Activated CD4-positive, alpha-beta memory T cell treated with anti-CD3 and anti-CD28 coated beads for 36 hours (primary cell): ENCODE measurements at regions not wholly inside any gene's neighbourhood (a gene's known extent, or its start where the extent isn't known, plus 50 kb on each side); places are given as distances from the start of the nearest gene placed in this dataset.

Experiments
- CTCF ChIA-PET: fragments of 350-600 bp; sonication (Branson Sonifier 250); formaldehyde crosslinking; loops from one replicate; lab custom pipeline; 2021; ENCODE audit warnings: antibody characterized with exemption, inconsistent platforms; lab: Charles Lee
- POLR2A ChIA-PET: fragments of 350-600 bp; sonication (Branson Sonifier 250); formaldehyde crosslinking; loops from one replicate; lab custom pipeline; 2021; ENCODE audit warnings: antibody characterized with exemption; lab: Charles Lee
- DNase-seq: peaks from one replicate; pipeline ENCODE4 v3.0.0-alpha.2; 2020
- H3K27ac Mint-ChIP-seq: one replicate; pipeline ENCODE4 v1.8.0; 2021; ENCODE audit warnings: mixed read lengths
- H3K27me3 Mint-ChIP-seq: one replicate; pipeline ENCODE4 v1.8.0; 2021; ENCODE audit warnings: mixed read lengths
- H3K36me3 Mint-ChIP-seq: one replicate; pipeline ENCODE4 v1.8.0; 2021; ENCODE audit warnings: mixed read lengths
- H3K4me1 Mint-ChIP-seq: one replicate; pipeline ENCODE4 v1.8.0; 2021; ENCODE audit warnings: low read depth, mixed read lengths
- H3K4me3 Mint-ChIP-seq: one replicate; pipeline ENCODE4 v1.8.0; 2021; ENCODE audit warnings: mild to moderate bottlenecking, mixed read lengths
- H3K9me3 Mint-ChIP-seq: one replicate; pipeline ENCODE4 v1.8.0; 2021; ENCODE audit warnings: mixed read lengths
- intact Hi-C: fragments of 100-400 bp; cut with micrococcal nuclease; formaldehyde crosslinking; loops from one replicate; pipeline ENCODE4 v1.15.1; 2023

DNA sequence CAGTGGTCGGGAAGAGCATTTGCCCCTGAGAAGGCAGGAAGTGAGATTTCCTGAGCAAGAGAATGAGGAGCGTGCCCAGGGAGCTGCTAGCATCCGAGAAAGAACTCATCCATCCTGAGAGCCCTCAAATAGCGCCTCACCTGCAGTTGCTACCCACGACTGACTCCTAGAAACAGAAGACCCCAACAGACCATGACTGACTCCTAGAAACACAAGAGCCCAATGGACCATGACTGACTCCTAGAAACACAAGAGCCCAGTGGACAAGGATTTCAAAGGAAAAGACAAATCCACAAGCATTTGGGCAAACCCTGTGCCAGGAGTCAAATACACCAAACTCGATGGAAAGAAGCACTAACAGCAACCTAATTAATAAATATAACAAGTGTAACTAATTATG, 575.2 kb upstream of the FRG1 start:
- no peaks in the 10 kb centered on the region for H3K36me3 Mint-ChIP-seq
- H3K4me1 Mint-ChIP-seq = no peaks in the 10 kb centered on the region
- ChIA-PET CTCF (no interaction called here), POLR2A (no interaction called here)
- intact Hi-C loops = no loop called here
- peaks cover 12% of the 10 kb centered on the region for H3K9me3 Mint-ChIP-seq
- H3K27me3 Mint-ChIP-seq = no peaks in the 10 kb centered on the region
- DNase-seq = no peak
- no peak overlapping the region for H3K4me3 Mint-ChIP-seq
- H3K27ac Mint-ChIP-seq = no peak overlapping the region

- no peak for DNase-seq
- Mint-ChIP-seq H3K9me3 (peaks cover 16% of the 10 kb centered on the region), H3K27ac (no peak overlapping the region), H3K4me3 (no peak overlapping the region), H3K27me3 (no peaks in the 10 kb centered on the region), H3K36me3 (no peaks in the 10 kb centered on the region), H3K4me1 (no peaks in the 10 kb centered on the region)
- intact Hi-C loops = no loop called here
- POLR2A ChIA-PET = no interaction called here
- CTCF ChIA-PET = no interaction called here
Observed at GRCh38 chr4:189367832-189368231, 572.8 kb upstream of the FRG1 start.

DNA sequence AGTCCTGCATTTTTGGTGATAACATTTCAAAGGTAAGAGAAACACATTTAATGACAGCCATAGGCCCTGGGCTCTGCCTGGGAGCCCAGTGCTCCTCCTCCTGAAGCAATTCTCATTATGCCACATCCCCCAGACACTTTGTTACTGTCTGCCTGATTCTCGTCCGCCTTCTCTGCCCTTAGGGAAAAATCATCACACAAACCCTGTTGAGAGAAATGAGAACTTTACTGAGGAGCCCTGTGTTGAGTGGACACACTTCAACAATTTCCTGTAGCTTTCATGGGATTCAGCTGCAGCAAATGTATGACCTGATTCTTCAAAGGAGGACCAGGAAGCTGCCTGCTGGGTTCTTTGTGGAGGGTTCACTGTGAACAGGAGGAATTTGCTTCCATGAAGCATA, 566.5 kb upstream of the FRG1 start:
- Mint-ChIP-seq H3K4me3 (no peak overlapping the region), H3K27me3 (no peaks in the 10 kb centered on the region), H3K36me3 (no peaks in the 10 kb centered on the region), H3K4me1 (no peaks in the 10 kb centered on the region), H3K9me3 (peaks cover 13% of the 10 kb centered on the region), H3K27ac (no peak overlapping the region)
- ChIA-PET CTCF (no interaction called here), POLR2A (no interaction called here)
- intact Hi-C loops = no loop called here
- no peak for DNase-seq

GRCh38 chr4:189376901-189377300, 563.8 kb upstream of the FRG1 start:
- Mint-ChIP-seq H3K27ac (no peak overlapping the region), H3K4me1 (no peaks in the 10 kb centered on the region), H3K9me3 (peaks cover 6% of the 10 kb centered on the region), H3K4me3 (no peak overlapping the region), H3K36me3 (no peaks in the 10 kb centered on the region), H3K27me3 (no peaks in the 10 kb centered on the region)
- POLR2A ChIA-PET = no interaction called here
- no peak for DNase-seq
- CTCF ChIA-PET = no interaction called here
- intact Hi-C loops = no loop called here

GRCh38 chr4:189377569-189377968, 563.1 kb upstream of the FRG1 start:
- Mint-ChIP-seq H3K9me3 (peaks cover 6% of the 10 kb centered on the region), H3K4me1 (no peaks in the 10 kb centered on the region), H3K27me3 (no peaks in the 10 kb centered on the region), H3K36me3 (no peaks in the 10 kb centered on the region), H3K27ac (no peak overlapping the region), H3K4me3 (no peak overlapping the region)
- CTCF ChIA-PET = no interaction called here
- DNase-seq = no peak
- POLR2A ChIA-PET = no interaction called here
- intact Hi-C loops = no loop called here

DNA sequence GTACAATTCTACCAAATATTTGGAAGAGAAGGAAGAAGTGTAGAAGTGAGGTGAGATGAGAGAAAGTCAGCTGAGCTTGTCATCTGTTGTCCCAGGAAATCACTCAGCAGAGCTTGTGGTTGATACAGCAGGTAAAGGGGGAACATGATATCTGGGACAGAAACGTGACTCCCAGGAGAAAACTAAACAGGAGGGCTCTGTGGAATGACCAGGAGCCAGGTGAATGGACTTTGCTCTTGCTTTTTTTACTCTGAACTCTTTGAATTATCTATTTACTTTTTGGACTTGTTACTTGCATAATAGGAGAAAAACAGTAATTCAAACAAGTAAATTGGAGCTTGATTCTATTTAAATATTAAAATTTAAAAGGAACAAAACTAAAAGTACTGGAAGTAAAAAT, 555.6 kb upstream of the FRG1 start:
- DNase-seq = no peak
- POLR2A ChIA-PET = no interaction called here
- H3K9me3 Mint-ChIP-seq = peaks cover 16% of the 10 kb centered on the region
- H3K27me3 Mint-ChIP-seq = no peaks in the 10 kb centered on the region
- H3K36me3 Mint-ChIP-seq = no peaks in the 10 kb centered on the region
- H3K4me1 Mint-ChIP-seq = no peaks in the 10 kb centered on the region
- intact Hi-C loops = no loop called here
- CTCF ChIA-PET = no interaction called here
- no peak overlapping the region for H3K27ac Mint-ChIP-seq
- no peak overlapping the region for H3K4me3 Mint-ChIP-seq

GRCh38 chr4:189385579-189385978, 555.1 kb upstream of the FRG1 start:
- DNase-seq = no peak
- Mint-ChIP-seq H3K27ac (no peak overlapping the region), H3K4me3 (no peak overlapping the region), H3K36me3 (no peaks in the 10 kb centered on the region), H3K27me3 (no peaks in the 10 kb centered on the region), H3K9me3 (peaks cover 18% of the 10 kb centered on the region), H3K4me1 (no peaks in the 10 kb centered on the region)
- POLR2A ChIA-PET = no interaction called here
- CTCF ChIA-PET = no interaction called here
- intact Hi-C loops = no loop called here

- Mint-ChIP-seq H3K4me3 (no peak overlapping the region), H3K27me3 (no peaks in the 10 kb centered on the region), H3K27ac (no peak overlapping the region), H3K36me3 (no peaks in the 10 kb centered on the region), H3K4me1 (no peaks in the 10 kb centered on the region), H3K9me3 (peaks cover 7% of the 10 kb centered on the region)
- POLR2A ChIA-PET = no interaction called here
- CTCF ChIA-PET = no interaction called here
- no peak for DNase-seq
- intact Hi-C loops = no loop called here
Observed at GRCh38 chr4:189396435-189396834, 544.2 kb upstream of the FRG1 start.

GRCh38 chr4:189404271-189404670, 536.4 kb upstream of the FRG1 start:
- intact Hi-C loops = no loop called here
- no peaks in the 10 kb centered on the region for H3K4me1 Mint-ChIP-seq
- ChIA-PET CTCF (no interaction called here), POLR2A (no interaction called here)
- no peak for DNase-seq
- no peak overlapping the region for H3K27ac Mint-ChIP-seq
- no peaks in the 10 kb centered on the region for H3K36me3 Mint-ChIP-seq
- peaks cover 14% of the 10 kb centered on the region for H3K9me3 Mint-ChIP-seq
- H3K4me3 Mint-ChIP-seq = no peak overlapping the region
- no peaks in the 10 kb centered on the region for H3K27me3 Mint-ChIP-seq

GRCh38 chr4:189409158-189409557, 531.5 kb upstream of the FRG1 start:
- Mint-ChIP-seq H3K4me1 (no peaks in the 10 kb centered on the region), H3K27me3 (no peaks in the 10 kb centered on the region), H3K36me3 (no peaks in the 10 kb centered on the region), H3K4me3 (no peak overlapping the region), H3K9me3 (peaks cover 14% of the 10 kb centered on the region), H3K27ac (no peak overlapping the region)
- intact Hi-C loops = no loop called here
- DNase-seq = no peak
- ChIA-PET CTCF (no interaction called here), POLR2A (no interaction called here)

GRCh38 chr4:189414021-189414420, 526.7 kb upstream of the FRG1 start:
- DNase-seq = no peak
- Mint-ChIP-seq H3K9me3 (no peaks in the 10 kb centered on the region), H3K4me3 (no peak overlapping the region), H3K27me3 (no peaks in the 10 kb centered on the region), H3K36me3 (no peaks in the 10 kb centered on the region), H3K27ac (no peak overlapping the region), H3K4me1 (no peaks in the 10 kb centered on the region)
- intact Hi-C loops = no loop called here
- POLR2A ChIA-PET = no interaction called here
- CTCF ChIA-PET = interaction anchor here (0.7 kb wide), 1 partner anchor 10 kb away, joined by 3 read pairs; no protein-coding TSS in a partner anchor

- H3K9me3 Mint-ChIP-seq = peaks cover 6% of the 10 kb centered on the region
- H3K36me3 Mint-ChIP-seq = no peaks in the 10 kb centered on the region
- no peak overlapping the region for H3K27ac Mint-ChIP-seq
- ChIA-PET CTCF (no interaction called here), POLR2A (no interaction called here)
- no peak for DNase-seq
- intact Hi-C loops = no loop called here
- H3K4me1 Mint-ChIP-seq = no peaks in the 10 kb centered on the region
- H3K27me3 Mint-ChIP-seq = no peaks in the 10 kb centered on the region
- H3K4me3 Mint-ChIP-seq = no peak overlapping the region
Observed at GRCh38 chr4:189420572-189420971, 520.1 kb upstream of the FRG1 start.

- Mint-ChIP-seq H3K9me3 (peaks cover 10% of the 10 kb centered on the region), H3K4me3 (no peak overlapping the region), H3K36me3 (no peaks in the 10 kb centered on the region), H3K4me1 (no peaks in the 10 kb centered on the region), H3K27ac (no peak overlapping the region), H3K27me3 (no peaks in the 10 kb centered on the region)
- ChIA-PET CTCF (no interaction called here), POLR2A (no interaction called here)
- no peak for DNase-seq
- intact Hi-C loops = loop anchor here (10.0 kb wide), 1 partner anchor 359 kb away; no protein-coding TSS in a partner anchor
Observed at GRCh38 chr4:189436207-189436606, 504.5 kb upstream of the FRG1 start.

- H3K9me3 Mint-ChIP-seq = no peaks in the 10 kb centered on the region
- ChIA-PET POLR2A (no interaction called here), CTCF (no interaction called here)
- H3K4me1 Mint-ChIP-seq = no peaks in the 10 kb centered on the region
- H3K36me3 Mint-ChIP-seq = no peaks in the 10 kb centered on the region
- no peak overlapping the region for H3K27ac Mint-ChIP-seq
- no peak for DNase-seq
- H3K27me3 Mint-ChIP-seq = no peaks in the 10 kb centered on the region
- no peak overlapping the region for H3K4me3 Mint-ChIP-seq
- intact Hi-C loops = no loop called here
Observed at GRCh38 chr4:189440716-189441115, 500.0 kb upstream of the FRG1 start.
